H1 (cell line): ENCODE measurements at regions not wholly inside any gene's neighbourhood (a gene's known extent, or its start where the extent isn't known, plus 50 kb on each side); places are given as distances from the start of the nearest gene placed in this dataset.

Source experiments
- CTCF ChIA-PET: fragments of 300-600 bp; sonication (Branson Sonifier 250); formaldehyde crosslinking; loops from one replicate; lab custom pipeline; 2021; ENCODE audit not compliant: partially characterized antibody; lab: Charles Lee
- POLR2A ChIA-PET: fragments of 300-600 bp; sonication (Branson Sonifier 250); formaldehyde crosslinking; loops from one replicate; lab custom pipeline; 2021; ENCODE audit warnings: inconsistent platforms; ENCODE audit not compliant: partially characterized antibody; lab: Charles Lee
- DNase-seq, 2 experiments: peaks; one replicate each; pipeline versions ENCODE4 v3.0.0 to v3.0.0-alpha.2; 2010 to 2022; ENCODE audit warnings: low spot score in 2 of 2, low read depth in 1 of 2, mixed read lengths in 1 of 2
- FAIRE-seq: peaks from 2 replicates; lab custom pipeline; 2011; peaks lifted over from hg19 to GRCh38; lab: Jason Lieb, UNC
- H2AFZ ChIP-seq: 2 replicates; pipeline ENCODE4 v1.8.1; 2012; ENCODE audit warnings: low read length, inconsistent platforms
- H2AK5ac ChIP-seq: 2 replicates; pipeline ENCODE4 v1.6.1; 2013; ENCODE audit warnings: low read depth, low read length
- H2BK120ac ChIP-seq: replicated peaks from 2 replicates; pipeline ENCODE3; 2013; ENCODE audit warnings: low read depth, low read length, inconsistent platforms
- H2BK12ac ChIP-seq: 2 replicates; pipeline ENCODE4 v1.6.1; 2013; ENCODE audit warnings: low read depth, low read length
- H2BK15ac ChIP-seq: 2 replicates; pipeline ENCODE4 v1.6.1; 2013; ENCODE audit warnings: low read length
- H2BK20ac ChIP-seq: 2 replicates; pipeline ENCODE4 v1.6.1; 2013; ENCODE audit warnings: low read length
- H2BK5ac ChIP-seq: 2 replicates; pipeline ENCODE4 v1.6.1; 2013; ENCODE audit warnings: low read depth, low read length
- H3K14ac ChIP-seq: 2 replicates; pipeline ENCODE4 v1.6.1; 2013; ENCODE audit warnings: inconsistent platforms; ENCODE audit not compliant: insufficient read length
- H3K18ac ChIP-seq: 2 replicates; pipeline ENCODE4 v1.6.1; 2013; ENCODE audit warnings: low read length; ENCODE audit errors: extremely low read depth
- H3K23ac ChIP-seq: 2 replicates; pipeline ENCODE4 v1.6.1; 2013; ENCODE audit warnings: inconsistent platforms; ENCODE audit not compliant: insufficient read length
- H3K23me2 ChIP-seq: 2 replicates; pipeline ENCODE4 v1.6.1; 2013; ENCODE audit warnings: low read depth, low read length
- H3K27ac ChIP-seq: 2 replicates; pipeline ENCODE4 v1.6.1; 2011; ENCODE audit warnings: low read depth, low read length, inconsistent platforms
- H3K27me3 ChIP-seq, 4 experiments: replicated peaks in 1 of 4; 1 replicate in 1 of 4; 2 replicates in 3 of 4; pipeline versions ENCODE4 v1.6.1 to v1.8.1; 2011 to 2013; ENCODE audit warnings: low read length in 3 of 4, mild to moderate bottlenecking in 3 of 4, inconsistent platforms in 2 of 4, mixed read lengths in 2 of 4, moderate library complexity in 1 of 4; ENCODE audit not compliant: control insufficient read depth in 3 of 4, insufficient read depth in 3 of 4; ENCODE audit errors: extremely low read depth in 1 of 4
- H3K36me3 ChIP-seq, 4 experiments: 2 replicates each; pipeline versions ENCODE4 v1.6.1 to v1.8.1; 2011 to 2013; ENCODE audit warnings: mild to moderate bottlenecking in 4 of 4, low read length in 3 of 4, moderate library complexity in 2 of 4, control low read depth in 1 of 4, inconsistent platforms in 1 of 4; ENCODE audit not compliant: insufficient read depth in 4 of 4, control insufficient read depth in 2 of 4
- H3K4ac ChIP-seq: replicated peaks from 2 replicates; pipeline ENCODE3; 2013; ENCODE audit warnings: low read length, low read depth, mixed read lengths, inconsistent platforms; ENCODE audit not compliant: insufficient read length
- H3K4me1 ChIP-seq, 4 experiments: replicated peaks in 1 of 4; 1 replicate in 1 of 4; 2 replicates in 3 of 4; pipeline versions ENCODE4 v1.6.1 to v1.8.1; 2011 to 2013; ENCODE audit warnings: low read length in 3 of 4, inconsistent platforms in 2 of 4, mixed read lengths in 1 of 4; ENCODE audit not compliant: insufficient read depth in 4 of 4, control insufficient read depth in 3 of 4
- H3K4me2 ChIP-seq, 2 experiments: 2 replicates each; pipeline versions ENCODE4 v1.6.1 to v1.8.1; 2011 to 2013; ENCODE audit warnings: low read depth in 2 of 2, low read length in 2 of 2, control low read depth in 1 of 2, inconsistent platforms in 1 of 2, mild to moderate bottlenecking in 1 of 2; ENCODE audit not compliant: insufficient read depth in 1 of 2
- H3K4me3 ChIP-seq, 4 experiments: fragments of 200-600, 300-600 bp in 1 of 4; sonication (generic), shearing (Covaris generic), sonication (Bioruptor Twin) in 1 of 4; 2 replicates each; pipeline versions ENCODE4 v1.5.1 to v1.8.1; 2011 to 2016; ENCODE audit warnings: low read length in 4 of 4, low read depth in 3 of 4, control low read depth in 2 of 4, inconsistent platforms in 2 of 4, mild to moderate bottlenecking in 2 of 4, mixed read lengths in 1 of 4, moderate library complexity in 1 of 4; ENCODE audit not compliant: insufficient read depth in 2 of 4; ENCODE audit errors: extremely low read depth in 1 of 4
- H3K56ac ChIP-seq: replicated peaks from 2 replicates; pipeline ENCODE3; 2013; ENCODE audit warnings: low read depth, mild to moderate bottlenecking, mixed read lengths, low read length, inconsistent platforms; ENCODE audit not compliant: insufficient read length
- H3K79me1 ChIP-seq: 2 replicates; pipeline ENCODE4 v1.6.1; 2013; ENCODE audit warnings: low read depth, low read length, control low read depth
- H3K79me2 ChIP-seq, 2 experiments: 2 replicates each; pipeline versions ENCODE4 v1.6.1 to v1.8.1; 2012 to 2013; ENCODE audit warnings: low read length in 2 of 2, mild to moderate bottlenecking in 2 of 2, inconsistent platforms in 1 of 2; ENCODE audit not compliant: insufficient read depth in 2 of 2, control insufficient read depth in 1 of 2
- H3K9ac ChIP-seq, 4 experiments: replicated peaks in 1 of 4; 1 replicate in 1 of 4; 2 replicates in 3 of 4; pipeline versions ENCODE4 v1.6.1 to v1.8.1; 2011 to 2013; ENCODE audit warnings: low read depth in 3 of 4, low read length in 3 of 4, control low read depth in 2 of 4, mild to moderate bottlenecking in 2 of 4, moderate library complexity in 2 of 4, inconsistent platforms in 1 of 4; ENCODE audit errors: extremely low read depth in 1 of 4
- H3K9me3 ChIP-seq, 2 experiments: 2 replicates each; pipeline versions ENCODE4 v1.6.1 to v1.8.1; 2012 to 2013; ENCODE audit warnings: mild to moderate bottlenecking in 2 of 2, moderate library complexity in 2 of 2, control low read depth in 1 of 2, inconsistent platforms in 1 of 2, low read depth in 1 of 2, low read length in 1 of 2, mixed read lengths in 1 of 2; ENCODE audit not compliant: insufficient read depth in 2 of 2
- H4K20me1 ChIP-seq, 2 experiments: replicated peaks in 1 of 2; 2 replicates each; pipeline versions ENCODE3 to v1.8.1; 2011 to 2013; ENCODE audit warnings: inconsistent platforms in 2 of 2, low read length in 2 of 2, mild to moderate bottlenecking in 1 of 2; ENCODE audit not compliant: insufficient read depth in 2 of 2, control insufficient read depth in 1 of 2
- H4K5ac ChIP-seq: 2 replicates; pipeline ENCODE4 v1.6.1; 2013; ENCODE audit warnings: low read length, low read depth, mixed read lengths, inconsistent platforms; ENCODE audit not compliant: insufficient read length
- H4K8ac ChIP-seq: 2 replicates; pipeline ENCODE4 v1.8.0; 2013; ENCODE audit warnings: mild to moderate bottlenecking, moderate library complexity, low read length, inconsistent platforms; ENCODE audit not compliant: insufficient read depth; ENCODE audit errors: extremely low read depth
- H4K91ac ChIP-seq: replicated peaks from 2 replicates; pipeline ENCODE3; 2013; ENCODE audit warnings: low read length, mixed read lengths, inconsistent platforms; ENCODE audit not compliant: insufficient read length
- BACH1 ChIP-seq: IDR thresholded peaks from 2 replicates; pipeline ENCODE4 v1.6.1; 2012; ENCODE audit warnings: low read length, improper control_type of control experiment
- CBX5 ChIP-seq: fragments of 300-800, 300-1000 bp; sonication (generic); IDR thresholded peaks from 2 replicates; pipeline ENCODE4 v1.7.1; 2016; ENCODE audit warnings: antibody characterized with exemption, low read length, low read depth
- EZH2 ChIP-seq: fragments of 200-600 bp; sonication (generic); IDR thresholded peaks from 2 replicates; pipeline ENCODE4 v1.7.1; 2012; ENCODE audit warnings: low read depth, mild to moderate bottlenecking, moderate library complexity, low read length, inconsistent platforms; ENCODE audit not compliant: severe bottlenecking
- GTF2F1 ChIP-seq: IDR thresholded peaks from 2 replicates; pipeline ENCODE4 v1.6.1; 2012; ENCODE audit warnings: low read depth, low read length, improper control_type of control experiment, borderline replicate concordance
- JUND ChIP-seq: IDR thresholded peaks from 2 replicates; pipeline ENCODE4 v1.6.1; 2011; ENCODE audit warnings: mild to moderate bottlenecking, improper control_type of control experiment, low read length
- KDM5A ChIP-seq: fragments of 200-600 bp; IDR thresholded peaks from 2 replicates; pipeline ENCODE4 v1.7.1; 2012; ENCODE audit warnings: mild to moderate bottlenecking, low read length, inconsistent platforms, mixed read lengths
- SP4 ChIP-seq: IDR thresholded peaks from 2 replicates; pipeline ENCODE4 v1.6.1; 2012; ENCODE audit warnings: low read length, inconsistent platforms
- YY1 ChIP-seq: IDR thresholded peaks from 2 replicates; pipeline ENCODE4 v1.6.1; 2011; ENCODE audit warnings: low read depth, mild to moderate bottlenecking, low read length
- ZNF274 ChIP-seq: IDR thresholded peaks from 2 replicates; pipeline ENCODE4 v1.7.0; 2012; ENCODE audit warnings: low read length, borderline replicate concordance; ENCODE audit errors: extremely low read depth
- WGBS, 2 experiments: shearing (Covaris generic) in 1 of 2; methylation state at CpG; one replicate each; pipeline versions ENCODE4 v1.1.6 to v1.1.7; 2013 to 2015; ENCODE audit warnings: low lambda C conversion rate in 2 of 2, mixed read lengths in 2 of 2, inconsistent platforms in 1 of 2, low coverage in 1 of 2, missing lambda C conversion rate in 1 of 2; ENCODE audit not compliant: insufficient replicate concordance in 2 of 2, insufficient coverage in 1 of 2, insufficient read length in 1 of 2; ENCODE audit errors: extremely low coverage in 1 of 2, missing lambda C conversion rate in 1 of 2; 5-methylcytosine and 5-hydroxymethylcytosine counted together
- TF ChIP-seq, protein P1 (sequence below): IDR thresholded peaks from 2 replicates; pipeline ENCODE4 v1.6.1; 2012; ENCODE audit warnings: inconsistent platforms

GRCh38 chr6:166825553-166826145 lies 130.7 kb downstream of the RNASET2 start:
- no peak overlapping the region for H3K18ac ChIP-seq
- H3K4ac ChIP-seq = no peak overlapping the region
- ChIA-PET CTCF (interaction anchor here (1.0 to 1.5 kb wide), 3 partner anchors 12 to 50 kb away, joined by 3 to 6 read pairs (median 4); no protein-coding TSS in a partner anchor), POLR2A (no interaction called here)
- H2BK20ac ChIP-seq = no peak overlapping the region
- H3K4me1 ChIP-seq = no peaks in the 10 kb centered on the region
- no peak overlapping the region for H3K4me3 ChIP-seq
- no peak overlapping the region for H3K4me2 ChIP-seq
- no peak overlapping the region for H2AFZ ChIP-seq
- H3K9ac ChIP-seq = no peak overlapping the region
- H2AK5ac ChIP-seq = no peak overlapping the region
- H4K20me1 ChIP-seq = no peaks in the 10 kb centered on the region
- no peak overlapping the region for H3K23ac ChIP-seq
- H3K14ac ChIP-seq = no peak overlapping the region
- no peaks in the 10 kb centered on the region for H3K79me1 ChIP-seq
- H2BK15ac ChIP-seq = no peak overlapping the region
- H2BK12ac ChIP-seq = no peak overlapping the region
- no peak overlapping the region for H4K91ac ChIP-seq
- no peak overlapping the region for H2BK120ac ChIP-seq
- H3K23me2 ChIP-seq = peaks cover 5% of the 10 kb centered on the region; the same call in 1 of the 2 replicates
- no peak overlapping the region for H2BK5ac ChIP-seq
- no peak overlapping the region for H3K27ac ChIP-seq
- no peaks in the 10 kb centered on the region for H3K79me2 ChIP-seq
- no peak overlapping the region for H3K56ac ChIP-seq
- H3K9me3 ChIP-seq = no peaks in the 10 kb centered on the region
- H3K27me3 ChIP-seq = no peaks in the 10 kb centered on the region
- DNase-seq (no peak), FAIRE-seq (no peak)
- no peaks in the 10 kb centered on the region for H3K36me3 ChIP-seq
- H4K5ac ChIP-seq = no peak overlapping the region
- H4K8ac ChIP-seq = no peak overlapping the region
- 83% methylated on average over 6 of the region's 6 CpGs; no CpG with 5 or more reads in 1 of the 2 experiments for WGBS, 2 experiments
- TF ChIP-seq JUND (no peak), KDM5A (no peak), BACH1 (no peak), ZNF274 (no peak), CBX5 (no peak), EZH2 (no peak), SP4 (no peak), GTF2F1 (no peak), YY1 (no peak)
- TF ChIP-seq, protein P1, sequence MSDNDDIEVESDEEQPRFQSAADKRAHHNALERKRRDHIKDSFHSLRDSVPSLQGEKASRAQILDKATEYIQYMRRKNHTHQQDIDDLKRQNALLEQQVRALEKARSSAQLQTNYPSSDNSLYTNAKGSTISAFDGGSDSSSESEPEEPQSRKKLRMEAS = no peak
